OCI-LY7 (cell line): ENCODE measurements at regions not wholly inside any gene's neighbourhood (a gene's known extent, or its start where the extent isn't known, plus 50 kb on each side); places are given as distances from the start of the nearest gene placed in this dataset.

ENCODE experiments used
- BruUV-seq: library from RNA; stranded (reverse); fragments of 400-500 nt; replicated peaks from 2 replicates; lab custom pipeline; 2021; lab: Mats Ljungman, UMichigan
- CTCF ChIA-PET: fragments of 300-600 bp; sonication (Branson Sonifier 250); formaldehyde crosslinking; loops from one replicate; lab custom pipeline; 2022; ENCODE audit warnings: antibody characterized with exemption; ENCODE audit not compliant: unreplicated experiment; lab: Charles Lee
- POLR2A ChIA-PET: fragments of 300-600 bp; sonication (Branson Sonifier 250); formaldehyde crosslinking; loops from one replicate; lab custom pipeline; 2022; ENCODE audit warnings: antibody characterized with exemption; lab: Charles Lee
- DNase-seq: peaks from one replicate; pipeline ENCODE4 v3.0.0-alpha.2; 2015; ENCODE audit warnings: low spot score
- H2AFZ ChIP-seq: fragments of 200-600 bp; sonication (generic), shearing (Covaris generic); 2 replicates; pipeline ENCODE4 v1.6.1; 2014; ENCODE audit warnings: mild to moderate bottlenecking, antibody characterized with exemption, low read length, moderate library complexity
- H3K27ac ChIP-seq: fragments of 200-600 bp; sonication (generic); 2 replicates; pipeline ENCODE4 v1.5.1; 2014; ENCODE audit warnings: mixed run types, low read depth, mild to moderate bottlenecking, moderate library complexity, low read length, inconsistent platforms; ENCODE audit not compliant: poor library complexity, severe bottlenecking
- H3K36me3 ChIP-seq: fragments of 200-600 bp; sonication (generic); 2 replicates; pipeline ENCODE4 v1.6.1; 2014; ENCODE audit warnings: mild to moderate bottlenecking, antibody characterized with exemption, low read length, moderate library complexity, mixed read lengths; ENCODE audit not compliant: insufficient read depth
- H3K4me1 ChIP-seq: fragments of 200-600 bp; sonication (generic); 2 replicates; pipeline ENCODE4 v1.5.1; 2014; ENCODE audit warnings: mild to moderate bottlenecking, low read length; ENCODE audit not compliant: insufficient read depth, poor library complexity, severe bottlenecking
- H3K4me2 ChIP-seq: fragments of 200-600 bp; sonication (generic); 2 replicates; pipeline ENCODE4 v1.6.1; 2014; ENCODE audit warnings: mild to moderate bottlenecking, low read length
- H3K4me3 ChIP-seq: fragments of 200-600 bp; sonication (generic); 2 replicates; pipeline ENCODE4 v1.5.1; 2014; ENCODE audit warnings: mild to moderate bottlenecking, low read depth, low read length; ENCODE audit not compliant: poor library complexity, severe bottlenecking
- H3K79me2 ChIP-seq: fragments of 200-600 bp; sonication (generic); 2 replicates; pipeline ENCODE4 v1.6.1; 2016; ENCODE audit warnings: low read depth, mild to moderate bottlenecking, low read length, moderate library complexity, mixed read lengths; ENCODE audit not compliant: insufficient read depth
- H3K9me2 ChIP-seq: fragments of 200-600 bp; sonication (generic); 2 replicates; pipeline ENCODE4 v1.6.1; 2016; ENCODE audit warnings: mild to moderate bottlenecking, low read length, mixed read lengths; ENCODE audit not compliant: insufficient read depth
- H3K9me3 ChIP-seq: fragments of 200-600 bp; sonication (generic); 2 replicates; pipeline ENCODE4 v1.6.1; 2014; ENCODE audit warnings: mild to moderate bottlenecking, mixed run types, low read length, mixed read lengths
- H4K20me1 ChIP-seq: fragments of 200-600 bp; sonication (generic); 2 replicates; pipeline ENCODE4 v1.6.1; 2014; ENCODE audit warnings: mild to moderate bottlenecking, antibody characterized with exemption, low read length, moderate library complexity, mixed read lengths; ENCODE audit not compliant: insufficient read depth
- EZH2phosphoT487 ChIP-seq: fragments of 200-600 bp; sonication (generic); IDR thresholded peaks from 2 replicates; pipeline ENCODE4 v1.6.1; 2018; ENCODE audit warnings: low read depth, borderline replicate concordance, mild to moderate bottlenecking, mixed run types, antibody characterized with exemption, low read length, moderate library complexity, mixed read lengths
- intact Hi-C: fragments of 100-400 bp; cut with micrococcal nuclease; formaldehyde crosslinking; loops from one replicate; pipeline ENCODE4 v1.10.0; 2022; ENCODE audit not compliant: unreplicated experiment
- TF ChIP-seq, protein P1 (sequence below): fragments of 200-600 bp; sonication (generic); conservative IDR thresholded peaks from 2 replicates; pipeline ENCODE4 v1.5.1; 2014; ENCODE audit warnings: mild to moderate bottlenecking, antibody characterized with exemption, low read length, moderate library complexity, mixed read lengths

DNA sequence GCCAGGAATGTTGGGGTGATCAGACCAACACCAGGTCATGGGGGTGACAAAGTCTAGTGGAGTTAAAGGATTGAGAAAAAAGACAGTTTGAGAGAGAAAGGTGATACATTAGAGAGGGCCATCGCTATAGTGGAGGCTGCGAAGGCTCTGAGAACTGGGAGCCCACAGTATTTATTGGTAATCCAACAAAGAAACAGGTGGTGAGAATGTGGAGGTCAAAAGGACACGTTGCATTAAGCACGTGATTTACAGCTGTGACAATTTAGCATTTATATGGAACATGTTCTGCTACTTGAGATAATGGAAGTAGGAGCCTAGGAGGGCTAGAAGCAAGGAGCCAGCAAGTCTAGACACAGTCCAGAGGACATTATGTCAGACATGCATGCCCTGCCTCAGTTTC is 2086.5 kb upstream of the C9orf72 start:
- Histone ChIP-seq H3K27ac (no peak overlapping the region), H3K4me1 (no peaks in the 10 kb centered on the region), H3K4me2 (no peak overlapping the region), H3K79me2 (no peaks in the 10 kb centered on the region), H3K9me3 (no peaks in the 10 kb centered on the region), H4K20me1 (no peaks in the 10 kb centered on the region), H3K4me3 (no peak overlapping the region), H2AFZ (no peak overlapping the region), H3K36me3 (no peaks in the 10 kb centered on the region), H3K9me2 (no peaks in the 10 kb centered on the region)
- intact Hi-C loops, result no loop called here
- TF ChIP-seq, protein P1, sequence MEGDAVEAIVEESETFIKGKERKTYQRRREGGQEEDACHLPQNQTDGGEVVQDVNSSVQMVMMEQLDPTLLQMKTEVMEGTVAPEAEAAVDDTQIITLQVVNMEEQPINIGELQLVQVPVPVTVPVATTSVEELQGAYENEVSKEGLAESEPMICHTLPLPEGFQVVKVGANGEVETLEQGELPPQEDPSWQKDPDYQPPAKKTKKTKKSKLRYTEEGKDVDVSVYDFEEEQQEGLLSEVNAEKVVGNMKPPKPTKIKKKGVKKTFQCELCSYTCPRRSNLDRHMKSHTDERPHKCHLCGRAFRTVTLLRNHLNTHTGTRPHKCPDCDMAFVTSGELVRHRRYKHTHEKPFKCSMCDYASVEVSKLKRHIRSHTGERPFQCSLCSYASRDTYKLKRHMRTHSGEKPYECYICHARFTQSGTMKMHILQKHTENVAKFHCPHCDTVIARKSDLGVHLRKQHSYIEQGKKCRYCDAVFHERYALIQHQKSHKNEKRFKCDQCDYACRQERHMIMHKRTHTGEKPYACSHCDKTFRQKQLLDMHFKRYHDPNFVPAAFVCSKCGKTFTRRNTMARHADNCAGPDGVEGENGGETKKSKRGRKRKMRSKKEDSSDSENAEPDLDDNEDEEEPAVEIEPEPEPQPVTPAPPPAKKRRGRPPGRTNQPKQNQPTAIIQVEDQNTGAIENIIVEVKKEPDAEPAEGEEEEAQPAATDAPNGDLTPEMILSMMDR, result no peak
- TF ChIP-seq EZH2phosphoT487, result no peak
- ChIA-PET CTCF (no interaction called here), POLR2A (no interaction called here)
- BruUV-seq, result no TSS peak
- no peak for DNase-seq

- DNase-seq, result no peak
- no peaks in the 10 kb centered on the region for H3K4me1 ChIP-seq
These were observed 2095.5 kb upstream of the C9orf72 start for GRCh38 chr9:29668732-29669131.

DNA sequence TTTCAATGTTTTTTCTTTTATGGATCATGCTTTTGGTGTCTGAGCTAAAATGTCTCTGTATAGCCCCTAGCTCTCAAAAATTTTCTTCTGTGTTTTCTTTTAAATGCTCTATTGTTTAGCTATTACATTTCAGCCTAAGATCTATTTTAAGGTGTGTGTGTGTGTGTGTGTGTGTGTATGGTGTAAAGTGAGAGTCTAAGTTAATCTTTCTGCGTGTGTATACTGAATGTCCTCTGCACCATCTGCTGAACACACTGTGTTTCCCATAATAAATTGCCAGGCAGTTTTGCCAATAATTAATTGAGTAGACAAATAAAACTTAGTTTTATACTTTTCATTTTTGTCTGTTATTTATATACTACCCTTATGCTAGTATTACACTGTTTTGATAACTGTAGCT is 2096.3 kb upstream of the C9orf72 start:
- BruUV-seq, result no TSS peak
- Histone ChIP-seq H2AFZ (no peak overlapping the region), H4K20me1 (no peaks in the 10 kb centered on the region; the same call in 1 of the 2 replicates), H3K9me3 (no peaks in the 10 kb centered on the region), H3K4me2 (no peak overlapping the region), H3K9me2 (no peaks in the 10 kb centered on the region), H3K4me3 (no peak overlapping the region), H3K27ac (no peak overlapping the region), H3K36me3 (no peaks in the 10 kb centered on the region), H3K4me1 (no peaks in the 10 kb centered on the region), H3K79me2 (no peaks in the 10 kb centered on the region)
- ChIA-PET POLR2A (no interaction called here), CTCF (no interaction called here)
- DNase-seq, result no peak
- intact Hi-C loops, result no loop called here
- TF ChIP-seq, protein P1, result no peak
- TF ChIP-seq EZH2phosphoT487, result no peak

More at GRCh38 chr9:29668732-29669131, 2095.5 kb upstream of the C9orf72 start:
- ChIA-PET CTCF (no interaction called here), POLR2A (no interaction called here)
- TF ChIP-seq EZH2phosphoT487, result no peak
- TF ChIP-seq, protein P1, result no peak
- Histone ChIP-seq H3K9me2 (no peaks in the 10 kb centered on the region), H3K4me2 (no peak overlapping the region), H3K4me3 (no peak overlapping the region), H3K36me3 (no peaks in the 10 kb centered on the region), H3K27ac (no peak overlapping the region), H4K20me1 (no peaks in the 10 kb centered on the region; the same call in 1 of the 2 replicates), H3K9me3 (no peaks in the 10 kb centered on the region), H3K79me2 (no peaks in the 10 kb centered on the region), H2AFZ (no peak overlapping the region)
- BruUV-seq, result no TSS peak
- intact Hi-C loops, result no loop called here
